NB4 (cell line): ENCODE measurements at regions not wholly inside any gene's neighbourhood (a gene's known extent, or its start where the extent isn't known, plus 50 kb on each side); places are given as distances from the start of the nearest gene placed in this dataset.

Experiments used
- MAX ChIP-seq: IDR thresholded peaks from 2 replicates; pipeline ENCODE4 v1.6.1; 2011; ENCODE audit warnings: low read depth, low read length
- MYC ChIP-seq: IDR thresholded peaks from 2 replicates; pipeline ENCODE4 v1.6.1; 2011; ENCODE audit warnings: low read depth, low read length
- POLR2A ChIP-seq: IDR thresholded peaks from 2 replicates; pipeline ENCODE4 v1.6.1; 2011; ENCODE audit warnings: mild to moderate bottlenecking; ENCODE audit not compliant: insufficient read length; ENCODE audit errors: extremely low read depth
- TF ChIP-seq, protein P1 (sequence below): IDR thresholded peaks from one replicate; pipeline ENCODE4 v1.5.1; 2012; ENCODE audit warnings: low read depth, low read length

GRCh38 chr18:75530118-75530517, 102.6 kb upstream of the SMIM21 start:
- TF ChIP-seq, protein P1, sequence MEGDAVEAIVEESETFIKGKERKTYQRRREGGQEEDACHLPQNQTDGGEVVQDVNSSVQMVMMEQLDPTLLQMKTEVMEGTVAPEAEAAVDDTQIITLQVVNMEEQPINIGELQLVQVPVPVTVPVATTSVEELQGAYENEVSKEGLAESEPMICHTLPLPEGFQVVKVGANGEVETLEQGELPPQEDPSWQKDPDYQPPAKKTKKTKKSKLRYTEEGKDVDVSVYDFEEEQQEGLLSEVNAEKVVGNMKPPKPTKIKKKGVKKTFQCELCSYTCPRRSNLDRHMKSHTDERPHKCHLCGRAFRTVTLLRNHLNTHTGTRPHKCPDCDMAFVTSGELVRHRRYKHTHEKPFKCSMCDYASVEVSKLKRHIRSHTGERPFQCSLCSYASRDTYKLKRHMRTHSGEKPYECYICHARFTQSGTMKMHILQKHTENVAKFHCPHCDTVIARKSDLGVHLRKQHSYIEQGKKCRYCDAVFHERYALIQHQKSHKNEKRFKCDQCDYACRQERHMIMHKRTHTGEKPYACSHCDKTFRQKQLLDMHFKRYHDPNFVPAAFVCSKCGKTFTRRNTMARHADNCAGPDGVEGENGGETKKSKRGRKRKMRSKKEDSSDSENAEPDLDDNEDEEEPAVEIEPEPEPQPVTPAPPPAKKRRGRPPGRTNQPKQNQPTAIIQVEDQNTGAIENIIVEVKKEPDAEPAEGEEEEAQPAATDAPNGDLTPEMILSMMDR = no peak
- TF ChIP-seq POLR2A (no peak), MYC (no peak), MAX (no peak)
